ENCODE measurements at regions not wholly inside any gene's neighbourhood (a gene's known extent, or its start where the extent isn't known, plus 50 kb on each side); places are given as distances from the start of the nearest gene placed in this dataset.

- no peak for TF ChIP-seq PPARA (CRISPR knock-in tag; IDR thresholded peaks at IDR 0.05; ENCODE audit: borderline replicate concordance)
- TF ChIP-seq, protein P1, sequence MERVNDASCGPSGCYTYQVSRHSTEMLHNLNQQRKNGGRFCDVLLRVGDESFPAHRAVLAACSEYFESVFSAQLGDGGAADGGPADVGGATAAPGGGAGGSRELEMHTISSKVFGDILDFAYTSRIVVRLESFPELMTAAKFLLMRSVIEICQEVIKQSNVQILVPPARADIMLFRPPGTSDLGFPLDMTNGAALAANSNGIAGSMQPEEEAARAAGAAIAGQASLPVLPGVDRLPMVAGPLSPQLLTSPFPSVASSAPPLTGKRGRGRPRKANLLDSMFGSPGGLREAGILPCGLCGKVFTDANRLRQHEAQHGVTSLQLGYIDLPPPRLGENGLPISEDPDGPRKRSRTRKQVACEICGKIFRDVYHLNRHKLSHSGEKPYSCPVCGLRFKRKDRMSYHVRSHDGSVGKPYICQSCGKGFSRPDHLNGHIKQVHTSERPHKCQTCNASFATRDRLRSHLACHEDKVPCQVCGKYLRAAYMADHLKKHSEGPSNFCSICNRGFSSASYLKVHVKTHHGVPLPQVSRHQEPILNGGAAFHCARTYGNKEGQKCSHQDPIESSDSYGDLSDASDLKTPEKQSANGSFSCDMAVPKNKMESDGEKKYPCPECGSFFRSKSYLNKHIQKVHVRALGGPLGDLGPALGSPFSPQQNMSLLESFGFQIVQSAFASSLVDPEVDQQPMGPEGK (CRISPR knock-in tag; IDR thresholded peaks at IDR 0.05; ENCODE audit: borderline replicate concordance): no peak
- no peak for TF ChIP-seq ARNTL (CRISPR knock-in tag; IDR thresholded peaks at IDR 0.05; ENCODE audit: borderline replicate concordance, low read depth)
- TF ChIP-seq RARB (CRISPR knock-in tag; IDR thresholded peaks at IDR 0.05): no peak
- TF ChIP-seq, protein P2, sequence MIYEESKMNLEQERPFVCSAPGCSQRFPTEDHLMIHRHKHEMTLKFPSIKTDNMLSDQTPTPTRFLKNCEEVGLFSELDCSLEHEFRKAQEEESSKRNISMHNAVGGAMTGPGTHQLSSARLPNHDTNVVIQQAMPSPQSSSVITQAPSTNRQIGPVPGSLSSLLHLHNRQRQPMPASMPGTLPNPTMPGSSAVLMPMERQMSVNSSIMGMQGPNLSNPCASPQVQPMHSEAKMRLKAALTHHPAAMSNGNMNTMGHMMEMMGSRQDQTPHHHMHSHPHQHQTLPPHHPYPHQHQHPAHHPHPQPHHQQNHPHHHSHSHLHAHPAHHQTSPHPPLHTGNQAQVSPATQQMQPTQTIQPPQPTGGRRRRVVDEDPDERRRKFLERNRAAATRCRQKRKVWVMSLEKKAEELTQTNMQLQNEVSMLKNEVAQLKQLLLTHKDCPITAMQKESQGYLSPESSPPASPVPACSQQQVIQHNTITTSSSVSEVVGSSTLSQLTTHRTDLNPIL (CRISPR knock-in tag; IDR thresholded peaks at IDR 0.05; ENCODE audit: low read depth): no peak
- no peak for TF ChIP-seq TSHZ2 (CRISPR knock-in tag; IDR thresholded peaks at IDR 0.05)
- no peak for TF ChIP-seq BACH2 (CRISPR knock-in tag; IDR thresholded peaks at IDR 0.05; ENCODE audit: borderline replicate concordance)
- TF ChIP-seq ZFP3 (CRISPR knock-in tag; IDR thresholded peaks at IDR 0.05): no peak
- TF ChIP-seq ZNF70 (CRISPR knock-in tag; IDR thresholded peaks at IDR 0.05): no peak
- no peak for TF ChIP-seq SNAI2 (CRISPR knock-in tag; IDR thresholded peaks at IDR 0.05)
- TF ChIP-seq TOX (CRISPR knock-in tag; IDR thresholded peaks at IDR 0.05; ENCODE audit: borderline replicate concordance): no peak
- no peak for TF ChIP-seq GLIS3 (CRISPR knock-in tag; IDR thresholded peaks at IDR 0.05)
- TF ChIP-seq ZNF8 (CRISPR knock-in tag; IDR thresholded peaks at IDR 0.05): no peak
- no peak for TF ChIP-seq TCF4 (CRISPR knock-in tag; IDR thresholded peaks at IDR 0.05; ENCODE audit: borderline replicate concordance)
Measured at GRCh38 chr5:113760486-113760885, 247.0 kb downstream of the YTHDC2 start.

Measured in SK-N-SH treated with all-trans-retinoic acid at 6 μM for 48 hours (cell line).